ENCODE measurements at regions not wholly inside any gene's neighbourhood (a gene's known extent, or its start where the extent isn't known, plus 50 kb on each side); places are given as distances from the start of the nearest gene placed in this dataset.

DNA sequence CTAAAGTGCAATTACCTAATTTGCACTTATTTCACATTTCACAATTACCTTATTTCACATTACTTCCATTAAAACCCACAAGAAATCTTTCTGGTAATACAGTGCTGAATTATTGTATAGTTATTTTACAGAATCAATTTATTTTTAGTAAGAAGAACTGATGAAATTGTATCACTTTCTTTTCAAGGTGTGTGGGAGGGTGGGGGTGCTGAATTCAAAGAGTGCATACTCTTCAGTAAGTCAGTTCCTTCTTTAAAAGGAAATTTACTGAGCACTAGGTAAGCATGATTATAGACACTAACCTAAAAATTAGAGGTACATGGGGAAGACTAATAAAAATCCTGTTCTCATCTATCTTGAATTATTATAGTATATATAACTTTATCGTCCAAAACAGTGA is 731.6 kb upstream of the ADGRL4 start:
- TF ChIP-seq, protein P1, sequence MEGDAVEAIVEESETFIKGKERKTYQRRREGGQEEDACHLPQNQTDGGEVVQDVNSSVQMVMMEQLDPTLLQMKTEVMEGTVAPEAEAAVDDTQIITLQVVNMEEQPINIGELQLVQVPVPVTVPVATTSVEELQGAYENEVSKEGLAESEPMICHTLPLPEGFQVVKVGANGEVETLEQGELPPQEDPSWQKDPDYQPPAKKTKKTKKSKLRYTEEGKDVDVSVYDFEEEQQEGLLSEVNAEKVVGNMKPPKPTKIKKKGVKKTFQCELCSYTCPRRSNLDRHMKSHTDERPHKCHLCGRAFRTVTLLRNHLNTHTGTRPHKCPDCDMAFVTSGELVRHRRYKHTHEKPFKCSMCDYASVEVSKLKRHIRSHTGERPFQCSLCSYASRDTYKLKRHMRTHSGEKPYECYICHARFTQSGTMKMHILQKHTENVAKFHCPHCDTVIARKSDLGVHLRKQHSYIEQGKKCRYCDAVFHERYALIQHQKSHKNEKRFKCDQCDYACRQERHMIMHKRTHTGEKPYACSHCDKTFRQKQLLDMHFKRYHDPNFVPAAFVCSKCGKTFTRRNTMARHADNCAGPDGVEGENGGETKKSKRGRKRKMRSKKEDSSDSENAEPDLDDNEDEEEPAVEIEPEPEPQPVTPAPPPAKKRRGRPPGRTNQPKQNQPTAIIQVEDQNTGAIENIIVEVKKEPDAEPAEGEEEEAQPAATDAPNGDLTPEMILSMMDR (conservative IDR thresholded peaks at IDR 0.05; ENCODE audit: low read depth, low read length), result no peak
- TF ChIP-seq EZH2 (IDR thresholded peaks at IDR 0.05; ENCODE audit: borderline replicate concordance, low read depth, low read length, poor library complexity, severe bottlenecking), result no peak

All from A673 (cell line).